CD4-positive, CD25-positive, alpha-beta regulatory T cell (primary cell): ENCODE measurements at regions not wholly inside any gene's neighbourhood (a gene's known extent, or its start where the extent isn't known, plus 50 kb on each side); places are given as distances from the start of the nearest gene placed in this dataset.
"Not testable (repeated sequence)": the region's sequence is repeated elsewhere in the genome, so short reads cannot be mapped to it uniquely, and the experiment has no call there.

Experiments
- ATAC-seq, 2 donors: fragments of 150-1000 bp; cut with Tn5 transposase; one replicate each; pipeline ENCODE4 v1.10.0; 2021; ENCODE audit warnings: low read depth in 2 of 2, moderate number of reproducible peaks in 2 of 2, moderate library complexity in 1 of 2
- DNase-seq, 3 donors: peaks; one replicate each; pipeline versions ENCODE4 v3.0.0 to v3.0.0-alpha.2; 2012 to 2022; ENCODE audit warnings: mixed read lengths in 1 of 3
- H3K27ac ChIP-seq: one replicate; pipeline ENCODE4 v1.7.0; 2013; ENCODE audit warnings: mild to moderate bottlenecking, low read length; ENCODE audit not compliant: insufficient read depth, poor library complexity, severe bottlenecking
- H3K27me3 ChIP-seq: one replicate; pipeline ENCODE4 v1.7.0; 2013; ENCODE audit warnings: low read length; ENCODE audit not compliant: control insufficient read depth, insufficient read depth
- H3K36me3 ChIP-seq: one replicate; pipeline ENCODE4 v1.7.0; 2013; ENCODE audit warnings: mild to moderate bottlenecking, low read length, moderate library complexity; ENCODE audit not compliant: control insufficient read depth, insufficient read depth
- H3K4me1 ChIP-seq: 2 replicates; pipeline ENCODE4 v1.7.0; 2013; ENCODE audit warnings: mild to moderate bottlenecking, low read length; ENCODE audit not compliant: insufficient read depth, control insufficient read depth, poor library complexity, severe bottlenecking
- H3K4me3 ChIP-seq: one replicate; pipeline ENCODE4 v1.7.0; 2013; ENCODE audit warnings: low read depth, mild to moderate bottlenecking, low read length, moderate library complexity
- H3K9me3 ChIP-seq, 2 experiments: 1 replicate in 1 of 2; 2 replicates in 1 of 2; pipeline ENCODE4 v1.7.0; 2013; ENCODE audit warnings: low read length in 2 of 2, mild to moderate bottlenecking in 1 of 2, moderate library complexity in 1 of 2; ENCODE audit not compliant: control insufficient read depth in 2 of 2
- H3K27ac Mint-ChIP-seq, 3 donors: one replicate each; pipeline ENCODE4 v1.8.0; 2020 to 2022; ENCODE audit warnings: mild to moderate bottlenecking in 3 of 3, mixed read lengths in 3 of 3, moderate library complexity in 2 of 3
- H3K27me3 Mint-ChIP-seq: one replicate; pipeline ENCODE4 v1.8.0; 2022; ENCODE audit warnings: mild to moderate bottlenecking, mixed read lengths
- H3K36me3 Mint-ChIP-seq: one replicate; pipeline ENCODE4 v1.8.0; 2020; ENCODE audit warnings: mixed read lengths
- H3K4me1 Mint-ChIP-seq, 4 donors: one replicate each; pipeline ENCODE4 v1.8.0; 2020 to 2022; ENCODE audit warnings: mixed read lengths in 4 of 4, mild to moderate bottlenecking in 1 of 4
- H3K4me3 Mint-ChIP-seq, 4 donors: one replicate each; pipeline ENCODE4 v1.8.0; 2020 to 2022; ENCODE audit warnings: mild to moderate bottlenecking in 4 of 4, mixed read lengths in 4 of 4, moderate library complexity in 3 of 4
- H3K9me3 Mint-ChIP-seq, 7 donors: one replicate each; pipeline ENCODE4 v1.8.0; 2020 to 2022; ENCODE audit warnings: mixed read lengths in 7 of 7, mild to moderate bottlenecking in 3 of 7, moderate library complexity in 2 of 7

DNA sequence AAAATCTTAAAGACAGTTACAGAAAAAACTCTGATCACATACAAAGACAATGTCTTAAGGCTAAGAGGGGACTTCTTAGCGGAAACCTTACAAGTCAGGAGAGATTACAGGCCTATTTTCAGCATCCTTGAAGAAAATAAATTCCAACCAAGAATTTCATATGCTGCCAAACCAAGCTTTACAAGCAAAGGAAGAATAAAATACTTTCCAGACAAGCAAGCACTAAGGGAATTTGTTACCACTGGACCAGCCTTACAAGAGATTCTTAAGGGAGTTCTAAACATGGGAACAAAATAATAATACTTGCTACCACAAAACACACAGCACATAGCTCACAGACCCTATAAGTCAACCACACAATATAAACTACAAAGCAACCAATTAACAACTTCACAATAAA, 255.8 kb upstream of the ZFP42 start:
- no peaks in the 10 kb centered on the region for H3K36me3 Mint-ChIP-seq

GRCh38 chr4:187744911-187745310, 250.7 kb upstream of the ZFP42 start:
- Mint-ChIP-seq H3K27ac (no peak overlapping the region), H3K27me3 (no peaks in the 10 kb centered on the region), H3K9me3 (peaks cover 0 to 44% (median 10%) of the 10 kb centered on the region in 7 donors), H3K4me1 (no peaks in the 10 kb centered on the region), H3K36me3 (no peaks in the 10 kb centered on the region), H3K4me3 (no peak overlapping the region)
- no peak for ATAC-seq
- no peak for DNase-seq
- peaks cover 10 to 18% of the 10 kb centered on the region in 2 experiments for H3K9me3 ChIP-seq
- no peaks in the 10 kb centered on the region for H3K4me1 ChIP-seq
- no peak overlapping the region for H3K4me3 ChIP-seq
- no peaks in the 10 kb centered on the region for H3K36me3 ChIP-seq
- H3K27me3 ChIP-seq = no peaks in the 10 kb centered on the region
- H3K27ac ChIP-seq = no peak overlapping the region

More for the DNA sequence above, 255.8 kb upstream of the ZFP42 start:
- H3K27me3 Mint-ChIP-seq = no peaks in the 10 kb centered on the region
- no peak overlapping the region for H3K27ac ChIP-seq
- no peak for ATAC-seq
- H3K4me3 ChIP-seq = no peak overlapping the region
- no peaks in the 10 kb centered on the region for H3K36me3 ChIP-seq
- peaks cover 0 to 37% (median 10%) of the 10 kb centered on the region in 7 donors for H3K9me3 Mint-ChIP-seq
- no peaks in the 10 kb centered on the region for H3K27me3 ChIP-seq
- H3K9me3 ChIP-seq = peaks cover 7 to 18% of the 10 kb centered on the region in 2 experiments
- H3K4me1 ChIP-seq = no peaks in the 10 kb centered on the region
- DNase-seq = no peak
- no peaks in the 10 kb centered on the region for H3K4me1 Mint-ChIP-seq
- H3K4me3 Mint-ChIP-seq = no peak overlapping the region
- H3K27ac Mint-ChIP-seq = no peak overlapping the region

- not testable (repeated sequence) for H3K36me3 Mint-ChIP-seq, H3K9me3 ChIP-seq, H3K27me3 ChIP-seq, H3K27me3 Mint-ChIP-seq, H3K27ac ChIP-seq, ATAC-seq, H3K4me3 ChIP-seq, H3K36me3 ChIP-seq, H3K4me1 ChIP-seq, DNase-seq, H3K4me1 Mint-ChIP-seq, H3K4me3 Mint-ChIP-seq, H3K27ac Mint-ChIP-seq
- peaks cover 5 to 37% (median 7%) of the 10 kb centered on the region in 7 donors for H3K9me3 Mint-ChIP-seq
Observed at GRCh38 chr4:187750652-187751051, 244.9 kb upstream of the ZFP42 start.

DNA sequence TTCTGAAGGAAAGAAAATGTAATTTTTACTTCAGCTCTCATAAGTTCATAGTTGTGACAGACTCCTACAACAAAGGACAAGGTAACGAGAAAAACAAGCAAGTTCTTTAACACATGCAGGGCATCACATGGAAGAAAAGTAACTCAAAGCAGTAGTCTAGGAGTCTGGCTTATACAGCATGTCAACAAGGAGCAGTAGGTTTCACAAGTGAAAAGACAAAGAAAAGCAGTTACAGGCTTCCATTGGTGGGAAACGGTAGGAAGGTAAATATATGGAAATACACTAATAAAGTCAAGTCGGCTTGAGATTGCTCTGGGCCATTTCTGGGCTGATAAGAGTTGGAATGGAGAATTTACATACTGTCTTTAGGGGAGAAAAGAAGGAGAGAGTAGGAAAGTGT, 228.4 kb upstream of the ZFP42 start:
- Mint-ChIP-seq H3K27me3 (no peaks in the 10 kb centered on the region), H3K9me3 (peaks cover 0 to 30% (median 10%) of the 10 kb centered on the region in 7 donors), H3K4me3 (no peak overlapping the region), H3K4me1 (no peaks in the 10 kb centered on the region), H3K27ac (no peak overlapping the region), H3K36me3 (no peaks in the 10 kb centered on the region)
- no peak overlapping the region for H3K4me3 ChIP-seq
- H3K4me1 ChIP-seq = no peaks in the 10 kb centered on the region
- DNase-seq = no peak
- no peaks in the 10 kb centered on the region for H3K27me3 ChIP-seq
- no peak overlapping the region for H3K27ac ChIP-seq
- no peaks in the 10 kb centered on the region for H3K9me3 ChIP-seq
- ATAC-seq = no peak
- no peaks in the 10 kb centered on the region for H3K36me3 ChIP-seq

DNA sequence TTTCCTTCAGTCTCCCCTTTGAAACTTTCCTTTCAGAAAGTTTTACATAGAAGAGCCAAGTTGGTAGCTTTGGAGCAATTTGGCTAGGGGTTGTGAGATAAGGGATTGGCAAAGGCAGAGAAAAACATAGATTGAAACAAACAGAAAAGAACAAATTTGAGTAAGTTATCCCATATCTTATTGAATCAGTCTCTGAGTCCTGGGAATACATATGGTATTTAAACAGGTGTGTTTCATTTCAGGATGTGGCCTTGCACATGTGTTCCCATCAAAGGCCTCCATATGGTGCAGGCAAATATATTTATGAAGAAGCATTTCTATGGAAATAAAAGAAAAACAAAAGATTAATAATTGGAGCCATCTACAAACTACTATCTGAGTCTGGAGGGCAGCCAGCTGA, 227.9 kb upstream of the ZFP42 start:
- Mint-ChIP-seq H3K9me3 (peaks cover 0 to 27% (median 9%) of the 10 kb centered on the region in 7 donors), H3K4me1 (no peaks in the 10 kb centered on the region), H3K4me3 (no peak overlapping the region), H3K36me3 (no peaks in the 10 kb centered on the region), H3K27ac (no peak overlapping the region), H3K27me3 (no peaks in the 10 kb centered on the region)
- H3K27ac ChIP-seq = no peak overlapping the region
- no peaks in the 10 kb centered on the region for H3K4me1 ChIP-seq
- H3K4me3 ChIP-seq = no peak overlapping the region
- ATAC-seq = no peak
- no peaks in the 10 kb centered on the region for H3K9me3 ChIP-seq
- H3K27me3 ChIP-seq = no peaks in the 10 kb centered on the region
- no peaks in the 10 kb centered on the region for H3K36me3 ChIP-seq
- no peak for DNase-seq

DNA sequence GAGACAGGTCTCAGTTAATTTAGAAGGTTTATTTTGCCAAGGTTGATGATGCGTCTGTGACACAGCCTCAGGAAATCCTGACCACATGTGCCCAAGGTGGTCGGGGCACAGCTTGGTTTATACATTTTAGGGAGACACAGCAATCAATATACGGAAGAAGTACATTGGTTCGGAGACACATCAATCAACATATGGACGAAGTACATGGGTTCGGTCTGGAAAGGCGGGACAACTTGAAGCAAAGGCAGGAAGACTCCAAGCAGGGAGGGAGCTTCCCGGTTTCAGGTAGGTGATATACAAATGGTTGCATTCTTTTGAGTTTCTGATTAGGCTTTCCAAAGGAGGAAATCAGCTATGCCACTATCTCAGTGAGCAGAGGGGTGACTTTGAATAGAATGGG, 225.2 kb upstream of the ZFP42 start:
- no peaks in the 10 kb centered on the region for H3K27me3 ChIP-seq
- Mint-ChIP-seq H3K4me1 (no peaks in the 10 kb centered on the region), H3K27me3 (no peaks in the 10 kb centered on the region), H3K9me3 (peaks cover 0 to 20% (median 7%) of the 10 kb centered on the region in 7 donors), H3K36me3 (no peaks in the 10 kb centered on the region), H3K4me3 (no peak overlapping the region), H3K27ac (no peak overlapping the region)
- H3K9me3 ChIP-seq = no peaks in the 10 kb centered on the region
- no peaks in the 10 kb centered on the region for H3K4me1 ChIP-seq
- no peak overlapping the region for H3K27ac ChIP-seq
- ATAC-seq = no peak
- H3K36me3 ChIP-seq = no peaks in the 10 kb centered on the region
- no peak for DNase-seq
- H3K4me3 ChIP-seq = no peak overlapping the region

- Histone ChIP-seq H3K9me3 (peaks cover 2 to 3% of the 10 kb centered on the region in 2 experiments), H3K27me3 (no peaks in the 10 kb centered on the region), H3K27ac (no peak overlapping the region), H3K36me3 (no peaks in the 10 kb centered on the region), H3K4me3 (no peak overlapping the region), H3K4me1 (no peaks in the 10 kb centered on the region)
- H3K27ac Mint-ChIP-seq = no peak overlapping the region
- H3K9me3 Mint-ChIP-seq = peaks cover 0 to 10% (median 9%) of the 10 kb centered on the region in 7 donors
- no peak overlapping the region for H3K4me3 Mint-ChIP-seq
- no peaks in the 10 kb centered on the region for H3K36me3 Mint-ChIP-seq
- no peaks in the 10 kb centered on the region for H3K4me1 Mint-ChIP-seq
- ATAC-seq (no peak), DNase-seq (no peak)
- no peaks in the 10 kb centered on the region for H3K27me3 Mint-ChIP-seq
Observed at GRCh38 chr4:187777954-187778353, 217.6 kb upstream of the ZFP42 start.

GRCh38 chr4:187780070-187780469, 215.5 kb upstream of the ZFP42 start:
- no peak overlapping the region for H3K4me3 Mint-ChIP-seq
- H3K4me3 ChIP-seq = no peak overlapping the region
- H3K9me3 Mint-ChIP-seq = peaks cover 0 to 9% (median 8%) of the 10 kb centered on the region in 7 donors
- no peak overlapping the region for H3K27ac Mint-ChIP-seq
- H3K4me1 ChIP-seq = no peaks in the 10 kb centered on the region
- ATAC-seq (no peak), DNase-seq (no peak)
- no peak overlapping the region for H3K27ac ChIP-seq
- no peaks in the 10 kb centered on the region for H3K27me3 ChIP-seq
- no peaks in the 10 kb centered on the region for H3K36me3 Mint-ChIP-seq
- peaks cover 2 to 3% of the 10 kb centered on the region in 2 experiments for H3K9me3 ChIP-seq
- no peaks in the 10 kb centered on the region for H3K27me3 Mint-ChIP-seq
- no peaks in the 10 kb centered on the region for H3K4me1 Mint-ChIP-seq
- H3K36me3 ChIP-seq = no peaks in the 10 kb centered on the region
